HG03558 (cell line): ENCODE measurements at regions not wholly inside any gene's neighbourhood (a gene's known extent, or its start where the extent isn't known, plus 50 kb on each side); places are given as distances from the start of the nearest gene placed in this dataset.

ENCODE experiments used
- ATAC-seq: cut with Tn5 transposase; IDR thresholded peaks from one replicate; pipeline ENCODE4 v1.9.1; 2021; ENCODE audit warnings: moderate number of reproducible peaks; ENCODE audit not compliant: unreplicated experiment; ENCODE audit errors: extremely low read depth

DNA sequence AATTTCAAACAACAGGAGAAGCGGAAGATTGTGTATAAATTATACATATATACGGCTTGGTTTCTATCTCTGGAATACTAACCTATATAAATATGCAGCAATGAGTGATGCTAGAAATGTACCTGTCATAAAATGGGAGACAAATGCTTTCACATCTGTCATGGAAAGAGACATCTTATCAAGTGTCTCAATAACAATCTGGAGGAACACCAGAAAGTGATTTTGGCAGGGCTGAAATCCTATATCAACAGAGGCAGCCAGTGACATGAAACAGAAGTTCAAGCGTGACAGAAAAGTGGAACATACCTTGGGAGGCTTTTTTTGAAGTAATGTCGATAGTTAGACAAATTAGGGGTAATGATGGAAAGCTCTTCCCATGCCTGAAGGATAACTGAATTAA lies 834.6 kb downstream of the JRKL start:
- no peak for ATAC-seq

- ATAC-seq = no peak
These were observed 836.0 kb downstream of the JRKL start for GRCh38 chr11:97225794-97226193.

- ATAC-seq = no peak
These were observed 840.1 kb downstream of the JRKL start for GRCh38 chr11:97229936-97230335.

GRCh38 chr11:97231231-97231630 lies 841.4 kb downstream of the JRKL start:
- ATAC-seq = no peak

GRCh38 chr11:97234016-97234415 lies 844.2 kb downstream of the JRKL start:
- no peak for ATAC-seq

DNA sequence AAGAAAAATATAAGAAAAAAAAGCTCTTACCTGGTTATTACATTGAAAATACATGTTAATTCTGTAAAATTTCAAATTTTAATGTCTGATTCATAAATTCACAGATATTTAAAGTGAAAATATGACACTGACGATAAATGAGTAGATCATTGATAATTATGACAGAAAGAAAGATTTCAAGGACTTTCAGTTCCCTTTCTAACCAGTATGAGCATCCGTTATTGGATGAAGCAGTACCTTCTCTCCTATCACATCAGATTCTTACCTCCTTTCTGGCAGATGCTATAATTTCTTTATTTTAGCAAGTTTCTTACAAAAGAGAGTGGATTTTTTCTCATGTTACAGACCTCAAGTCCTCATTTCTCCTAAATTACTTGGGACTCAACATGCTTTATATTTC lies 847.3 kb downstream of the JRKL start:
- ATAC-seq = no peak

- no peak for ATAC-seq
These were observed 857.8 kb downstream of the JRKL start for GRCh38 chr11:97247601-97248000.

GRCh38 chr11:97254790-97255189 lies 865.0 kb downstream of the JRKL start:
- ATAC-seq = no peak

GRCh38 chr11:97259434-97259833 lies 869.6 kb downstream of the JRKL start:
- no peak for ATAC-seq

DNA sequence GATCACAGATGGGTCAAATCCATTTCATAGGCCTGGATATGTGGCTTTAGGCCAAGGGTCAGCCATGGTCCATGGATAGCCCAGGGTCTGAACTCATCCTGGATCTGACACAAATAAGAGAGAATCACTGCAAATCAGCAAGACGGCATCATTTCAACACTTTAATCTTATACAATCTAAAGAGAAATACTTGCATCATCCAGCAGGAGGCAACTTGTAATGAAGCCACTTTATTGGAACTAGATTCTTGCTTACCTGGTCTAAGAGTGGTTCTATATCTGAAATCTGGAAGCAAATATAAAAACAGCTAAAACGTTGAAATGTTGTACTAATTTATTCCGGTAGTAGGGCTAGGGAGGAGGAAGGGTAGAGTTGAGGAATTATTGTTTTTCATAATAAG lies 870.1 kb downstream of the JRKL start:
- ATAC-seq = no peak

GRCh38 chr11:97263183-97263858 lies 873.5 kb downstream of the JRKL start:
- no peak for ATAC-seq

GRCh38 chr11:97269527-97269926 lies 879.7 kb downstream of the JRKL start:
- ATAC-seq = no peak

GRCh38 chr11:97279341-97279740 lies 889.5 kb downstream of the JRKL start:
- ATAC-seq = no peak

DNA sequence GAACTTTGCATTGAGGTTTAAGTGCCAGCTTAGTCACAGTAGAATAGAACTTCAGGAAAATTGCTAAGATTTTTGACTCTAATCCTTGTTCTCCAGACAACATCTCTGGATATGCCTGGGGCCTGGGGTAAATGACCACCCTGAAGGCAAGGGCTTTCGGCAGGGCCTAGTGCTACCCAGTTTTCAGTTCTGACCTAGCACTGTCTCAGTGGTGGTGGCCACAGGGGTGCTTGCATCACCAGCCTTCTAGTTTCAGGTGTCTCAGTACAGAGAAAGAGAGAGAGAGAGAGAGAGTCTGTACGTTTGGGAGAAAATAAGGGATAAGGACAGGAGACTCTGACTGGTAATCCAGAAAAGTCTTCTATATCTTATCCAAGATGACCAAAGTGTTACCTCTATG lies 890.5 kb downstream of the JRKL start:
- no peak for ATAC-seq

DNA sequence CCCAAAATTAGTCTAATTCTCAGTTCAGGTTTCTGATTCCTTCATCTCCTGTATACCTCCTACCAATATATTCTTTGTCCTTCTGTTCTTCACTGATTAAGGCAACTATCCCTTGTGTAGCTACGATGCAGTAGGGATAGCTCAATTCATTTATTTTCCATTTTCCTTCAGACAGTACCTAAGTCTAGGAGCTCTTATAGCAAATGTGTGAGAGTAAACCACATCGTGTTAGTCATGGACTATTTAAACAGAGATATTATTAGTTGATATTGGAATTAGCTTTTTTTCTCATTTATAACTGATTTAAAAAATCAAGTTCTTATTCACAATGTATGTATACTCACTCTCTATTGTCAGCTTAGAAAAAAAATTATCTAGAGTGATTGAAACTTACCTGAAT lies 900.0 kb downstream of the JRKL start:
- no peak for ATAC-seq

- ATAC-seq = no peak
These were observed 900.7 kb downstream of the JRKL start for GRCh38 chr11:97290464-97291041.

- ATAC-seq = no peak
These were observed 906.5 kb downstream of the JRKL start for GRCh38 chr11:97296301-97296700.

DNA sequence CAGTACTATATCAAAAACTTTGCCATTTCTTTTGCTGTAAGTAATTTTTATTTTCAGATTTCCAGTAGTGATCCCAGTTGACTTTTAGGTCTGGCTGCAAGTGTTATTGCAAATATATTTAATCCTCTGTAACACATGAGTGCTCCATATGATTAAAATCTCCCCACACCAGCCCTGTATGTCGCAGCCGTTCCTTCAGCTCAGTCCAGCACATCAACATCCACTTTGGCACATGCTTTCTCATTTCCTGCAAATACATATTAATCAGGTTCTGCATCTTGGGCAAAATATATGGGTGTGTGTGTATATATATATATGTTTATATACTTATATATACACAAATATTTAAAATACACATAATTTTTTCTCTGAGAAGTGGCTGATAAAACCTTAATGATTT lies 919.5 kb downstream of the JRKL start:
- ATAC-seq = no peak

DNA sequence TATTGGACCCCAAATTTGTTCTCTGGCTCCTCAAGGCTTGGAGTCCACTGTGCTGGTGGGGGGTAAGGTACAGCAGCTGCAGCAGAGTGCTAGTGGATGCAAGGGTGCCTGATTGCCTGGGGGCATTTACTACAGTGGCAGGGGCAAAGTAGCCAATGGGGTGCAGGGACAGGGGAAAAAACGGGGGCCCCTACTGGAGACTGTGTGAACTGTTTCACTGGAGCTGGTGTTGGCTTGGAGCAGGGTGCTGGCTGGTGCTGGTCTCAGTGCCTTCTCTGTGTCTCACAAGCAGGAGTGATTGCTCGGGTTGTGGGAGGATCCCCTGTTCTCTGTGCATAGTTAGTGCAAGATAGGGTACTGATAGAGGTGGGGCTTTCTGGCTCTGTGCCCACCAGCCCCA lies 935.9 kb downstream of the JRKL start:
- no peak for ATAC-seq

GRCh38 chr11:97332271-97332670 lies 942.5 kb downstream of the JRKL start:
- no peak for ATAC-seq

DNA sequence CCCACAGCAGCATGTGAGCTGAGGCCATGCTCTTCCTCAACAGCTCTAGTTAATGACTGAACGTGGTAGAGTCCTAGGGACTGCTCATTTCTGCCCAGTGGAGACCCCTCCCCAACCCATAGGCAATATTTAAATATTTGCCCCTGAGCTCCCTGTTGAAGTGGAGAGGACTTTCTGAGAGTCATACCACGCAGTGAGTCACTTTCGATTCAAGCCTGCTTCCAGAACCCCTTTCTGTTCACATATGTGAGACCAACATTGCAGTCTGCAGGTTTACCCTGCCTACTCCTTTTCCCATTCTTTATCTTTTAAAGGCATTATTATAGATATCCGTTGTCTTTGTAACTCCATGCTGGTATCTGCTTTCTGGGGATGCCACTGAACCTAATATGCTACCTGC lies 946.3 kb downstream of the JRKL start:
- ATAC-seq = no peak

DNA sequence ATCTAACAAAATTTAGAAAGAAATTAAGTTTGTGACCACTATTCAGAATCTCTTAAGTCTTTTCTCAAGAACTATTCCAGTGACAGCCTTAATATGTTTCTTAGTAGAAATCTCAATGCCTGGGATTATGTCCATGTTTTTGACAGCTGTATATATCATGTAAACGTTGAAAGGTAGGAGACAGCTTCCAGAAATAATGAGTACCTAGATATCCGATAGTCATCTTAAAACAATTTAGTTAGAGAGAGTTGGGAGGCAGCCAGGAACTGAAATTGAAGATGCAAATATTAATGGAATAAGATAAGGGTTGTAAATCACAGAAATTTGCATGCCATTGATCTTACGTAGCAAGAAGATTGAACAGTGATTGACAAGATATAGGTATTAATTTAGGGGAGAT lies 955.2 kb downstream of the JRKL start:
- ATAC-seq = no peak
